SW 1271 (cell line): ENCODE measurements at regions not wholly inside any gene's neighbourhood (a gene's known extent, or its start where the extent isn't known, plus 50 kb on each side); places are given as distances from the start of the nearest gene placed in this dataset.
"Not testable (repeated sequence)": the region's sequence is repeated elsewhere in the genome, so short reads cannot be mapped to it uniquely, and the experiment has no call there.

ENCODE experiments used
- DNase-seq, 2 experiments: peaks; one replicate each; lab custom pipeline; 2025; lab: John Stamatoyannopoulos, UW

DNA sequence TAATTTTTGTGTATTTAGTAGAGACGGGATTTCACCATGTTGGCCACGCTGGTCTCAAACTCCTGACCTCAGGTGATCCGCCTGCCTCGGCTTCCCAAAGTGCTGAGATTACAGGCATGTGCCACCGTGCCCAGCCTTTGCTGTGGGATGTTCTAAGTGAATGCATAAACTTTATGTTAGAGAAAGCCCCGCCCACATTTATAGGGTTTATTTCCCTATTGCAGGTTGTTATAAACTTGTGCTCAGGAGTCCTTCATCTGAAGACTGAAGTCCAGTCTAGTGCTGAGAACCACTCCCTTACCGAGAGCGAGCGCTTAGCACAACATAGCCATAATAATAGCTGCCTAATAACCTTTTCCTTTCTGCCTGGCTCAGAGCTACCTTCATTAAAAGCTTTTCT, 75.4 kb upstream of the ZNF217 start:
- no peak for DNase-seq

DNA sequence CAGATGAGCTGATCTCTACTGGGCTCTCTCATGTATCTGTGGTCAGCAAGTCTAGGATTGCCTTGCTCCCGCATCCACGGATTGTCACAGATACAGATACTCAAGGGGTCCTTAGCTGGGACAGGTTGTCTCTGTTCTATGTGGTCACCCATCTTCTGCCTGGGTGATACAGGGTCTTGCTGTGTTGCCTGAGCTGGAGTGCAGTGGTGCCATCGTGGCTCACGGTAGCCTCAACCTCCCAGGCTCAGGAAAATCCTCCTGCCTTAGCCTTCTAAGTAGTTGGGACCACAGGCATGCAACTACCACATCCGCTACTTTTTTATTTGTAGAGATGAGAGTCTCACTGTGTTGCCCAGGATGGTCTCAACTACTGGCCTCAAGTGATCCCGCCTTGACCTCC, 72.5 kb upstream of the ZNF217 start:
- DNase-seq: no peak

DNA sequence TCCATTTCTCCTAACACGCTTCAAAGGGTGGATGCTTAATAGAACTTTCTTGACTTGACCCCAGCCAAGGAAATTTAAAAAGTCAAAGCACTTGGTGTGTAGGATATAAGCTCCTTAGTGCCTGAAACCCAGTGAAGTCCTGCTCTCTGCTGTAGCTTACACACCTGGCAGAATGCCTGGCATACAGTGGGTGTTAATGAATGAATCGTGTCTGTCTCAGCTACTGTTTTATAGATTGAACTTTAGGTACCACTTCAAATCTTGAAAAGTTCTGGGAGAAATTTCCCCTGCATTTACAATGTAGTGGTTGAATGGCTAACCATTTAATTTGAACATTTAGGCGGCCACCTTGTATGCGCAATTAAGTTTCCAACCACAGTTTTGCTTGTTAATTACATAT, 70.5 kb upstream of the ZNF217 start:
- no peak for DNase-seq

DNA sequence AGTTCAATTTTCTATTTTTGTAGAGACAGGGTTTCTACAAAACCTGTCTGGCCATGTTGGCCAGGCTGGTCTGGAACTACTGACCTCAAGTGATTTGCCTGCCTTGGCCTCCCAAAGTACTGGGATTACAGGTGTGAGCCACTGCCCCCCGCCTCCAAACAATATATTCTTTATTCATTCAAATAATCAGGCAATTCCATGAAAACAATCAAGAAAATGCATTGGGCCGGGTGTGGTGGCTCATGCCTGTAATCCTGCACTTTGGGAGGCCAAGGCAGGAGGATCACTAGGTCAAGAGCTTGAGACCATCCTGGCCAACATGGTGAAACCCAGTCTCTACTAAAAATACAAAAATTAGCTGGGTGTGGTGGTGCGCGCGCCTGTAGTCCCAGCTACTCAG, 69.9 kb upstream of the ZNF217 start:
- DNase-seq: not testable (repeated sequence)

DNA sequence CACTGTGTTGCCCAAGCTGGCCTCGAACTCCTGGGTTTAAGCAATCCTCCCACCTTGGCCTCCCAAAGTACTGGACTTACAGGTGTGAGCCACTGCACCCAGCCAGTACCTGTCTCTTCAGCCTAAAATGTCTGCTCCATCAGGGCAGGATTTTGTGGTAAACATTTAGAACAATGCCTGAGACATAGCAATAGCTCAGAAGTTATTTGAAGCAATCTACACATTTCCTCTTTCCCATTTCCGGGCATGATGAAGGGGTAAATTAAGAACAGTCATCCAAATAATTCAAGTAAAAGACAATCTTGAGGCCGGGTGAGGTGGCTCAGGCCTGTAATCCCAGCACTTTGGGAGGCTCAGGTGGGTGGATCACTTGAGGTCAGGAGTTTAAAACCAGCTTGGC, 69.0 kb upstream of the ZNF217 start:
- no peak for DNase-seq

DNA sequence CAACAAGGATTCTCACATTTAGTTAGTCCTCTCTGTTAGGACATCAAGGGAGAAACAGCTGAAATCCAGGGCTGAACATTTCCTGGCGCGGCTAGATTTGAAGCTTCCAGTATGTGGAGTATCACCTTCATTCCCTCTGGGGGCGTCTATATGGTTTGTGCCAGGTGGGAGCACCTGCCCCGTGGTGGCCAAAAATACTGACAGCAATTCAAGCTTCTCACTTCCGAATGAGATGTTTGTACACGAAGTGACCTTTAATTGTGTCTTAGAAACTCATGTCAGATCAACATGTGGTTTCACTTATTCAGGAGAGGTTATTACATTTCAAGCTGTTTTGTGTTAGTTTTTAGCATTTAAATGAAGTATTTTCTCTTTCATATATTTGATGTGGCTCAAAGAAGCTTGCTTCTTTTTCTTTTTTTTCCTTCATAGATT, 67.3 kb upstream of the ZNF217 start:
- DNase-seq: no peak

DNA sequence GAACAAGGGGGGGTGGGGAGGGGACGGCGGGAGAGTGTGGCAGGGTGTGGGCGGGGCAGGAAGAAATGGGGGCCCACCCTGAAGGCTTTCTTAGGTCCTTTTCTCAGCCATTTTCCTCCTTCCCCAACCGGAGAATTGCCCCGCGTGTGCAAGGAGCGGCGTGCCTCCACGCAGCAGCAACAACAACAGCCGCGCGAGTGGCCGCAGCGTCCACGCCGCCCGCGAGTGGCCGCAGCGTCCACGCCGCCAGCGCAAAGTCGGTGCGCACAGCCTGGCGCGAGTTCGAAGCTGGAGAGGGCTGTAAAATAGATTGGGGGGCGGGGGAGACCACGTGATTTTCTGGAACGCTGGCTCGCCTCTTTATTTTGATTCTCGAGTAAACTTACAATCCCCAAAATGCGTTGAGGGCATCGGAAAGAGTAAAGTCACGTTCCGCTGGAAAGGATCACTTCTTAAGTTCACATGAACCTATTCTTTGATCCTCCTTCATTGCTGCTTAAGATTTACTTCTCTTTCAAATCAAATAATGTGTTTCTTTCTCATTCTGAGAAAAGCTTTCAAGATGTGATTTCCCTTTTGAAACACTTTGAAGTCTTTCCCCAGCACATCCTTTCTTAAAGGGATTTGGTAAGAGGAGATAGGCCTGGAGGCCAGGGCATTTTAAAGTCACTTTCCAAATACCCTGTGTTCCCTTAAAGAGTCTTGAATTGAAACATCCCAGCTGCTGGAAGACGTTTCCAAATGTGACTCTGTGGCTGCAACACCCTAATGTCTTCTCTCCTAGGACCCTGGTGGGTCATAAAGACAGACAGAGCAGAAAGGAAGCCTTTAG, 66.7 kb upstream of the ZNF217 start:
- DNase-seq: no peak

DNA sequence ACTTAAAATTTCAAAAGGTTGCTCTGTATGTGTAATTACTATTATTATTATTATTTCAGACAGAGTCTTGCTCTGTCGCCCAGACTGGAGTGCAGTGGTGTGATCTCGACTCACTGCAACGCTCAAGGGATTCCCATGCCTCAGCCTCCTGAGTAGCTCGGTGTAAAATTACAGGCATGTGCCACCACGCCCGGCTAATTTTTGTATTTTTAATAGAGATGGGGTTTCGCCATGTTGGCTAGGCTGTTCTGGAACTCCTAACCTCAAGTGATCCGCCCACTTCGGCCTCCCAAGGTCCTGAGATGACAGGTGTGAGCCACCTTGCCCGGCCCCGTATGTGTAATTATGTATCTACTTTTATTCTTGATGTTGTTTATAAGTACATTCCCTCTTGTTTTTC, 65.3 kb upstream of the ZNF217 start:
- DNase-seq: no peak

DNA sequence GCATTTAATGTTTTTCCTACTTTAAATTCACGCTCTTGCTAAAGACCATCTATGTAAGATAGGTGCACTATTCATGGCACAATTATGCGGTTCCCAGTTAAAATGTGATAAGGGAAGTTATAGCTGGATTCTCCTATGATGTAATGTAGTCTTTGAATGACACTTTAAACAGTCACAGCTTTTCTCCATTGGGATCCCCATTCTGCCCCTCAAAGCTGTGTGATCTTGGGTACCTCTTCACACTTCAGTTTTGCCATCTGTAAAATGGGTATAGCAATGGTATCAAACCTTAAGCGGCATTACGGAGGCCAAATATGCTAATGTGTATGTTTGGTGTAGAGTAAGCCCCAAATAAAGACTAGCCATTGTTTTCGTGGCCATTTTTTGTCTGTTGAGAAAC, 64.7 kb upstream of the ZNF217 start:
- DNase-seq: no peak

DNA sequence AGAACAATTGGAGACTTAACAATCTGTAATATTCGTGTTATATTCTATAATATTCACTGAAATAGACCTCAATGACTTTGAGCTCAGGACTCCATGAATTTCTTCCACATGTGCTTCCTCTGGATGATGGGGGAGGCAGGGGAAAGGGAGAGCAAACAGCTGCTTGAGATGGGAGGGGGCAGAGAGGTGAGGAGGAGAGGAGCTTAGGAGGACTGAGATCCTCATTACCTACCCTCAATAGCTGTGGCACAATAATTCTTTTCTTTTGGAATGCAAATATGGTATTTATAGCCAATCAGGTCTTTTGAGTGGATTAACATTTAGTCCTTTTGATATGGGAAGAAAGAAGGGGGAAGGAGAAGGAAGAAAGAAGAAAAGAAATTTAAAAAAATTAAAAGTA, 64.1 kb upstream of the ZNF217 start:
- no peak for DNase-seq

DNA sequence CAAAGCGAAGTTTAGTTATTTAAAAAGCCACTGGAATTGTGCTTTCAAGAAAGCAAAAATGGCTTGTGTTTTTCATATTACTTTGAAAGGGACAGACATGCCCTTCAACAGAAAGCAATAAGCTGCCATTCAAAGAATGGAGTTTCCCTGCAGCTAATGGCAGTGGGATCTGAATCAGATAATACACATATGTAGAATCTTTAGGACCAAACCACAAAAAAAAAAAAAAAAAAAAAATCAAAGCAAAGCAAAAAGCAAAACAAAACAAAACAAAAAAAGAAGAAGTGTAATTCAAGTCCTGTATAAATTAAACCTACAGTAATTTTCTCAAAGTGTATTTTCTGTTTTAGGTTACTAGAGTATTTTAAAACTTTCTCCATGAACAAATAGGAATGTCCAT, 63.6 kb upstream of the ZNF217 start:
- no peak for DNase-seq

DNA sequence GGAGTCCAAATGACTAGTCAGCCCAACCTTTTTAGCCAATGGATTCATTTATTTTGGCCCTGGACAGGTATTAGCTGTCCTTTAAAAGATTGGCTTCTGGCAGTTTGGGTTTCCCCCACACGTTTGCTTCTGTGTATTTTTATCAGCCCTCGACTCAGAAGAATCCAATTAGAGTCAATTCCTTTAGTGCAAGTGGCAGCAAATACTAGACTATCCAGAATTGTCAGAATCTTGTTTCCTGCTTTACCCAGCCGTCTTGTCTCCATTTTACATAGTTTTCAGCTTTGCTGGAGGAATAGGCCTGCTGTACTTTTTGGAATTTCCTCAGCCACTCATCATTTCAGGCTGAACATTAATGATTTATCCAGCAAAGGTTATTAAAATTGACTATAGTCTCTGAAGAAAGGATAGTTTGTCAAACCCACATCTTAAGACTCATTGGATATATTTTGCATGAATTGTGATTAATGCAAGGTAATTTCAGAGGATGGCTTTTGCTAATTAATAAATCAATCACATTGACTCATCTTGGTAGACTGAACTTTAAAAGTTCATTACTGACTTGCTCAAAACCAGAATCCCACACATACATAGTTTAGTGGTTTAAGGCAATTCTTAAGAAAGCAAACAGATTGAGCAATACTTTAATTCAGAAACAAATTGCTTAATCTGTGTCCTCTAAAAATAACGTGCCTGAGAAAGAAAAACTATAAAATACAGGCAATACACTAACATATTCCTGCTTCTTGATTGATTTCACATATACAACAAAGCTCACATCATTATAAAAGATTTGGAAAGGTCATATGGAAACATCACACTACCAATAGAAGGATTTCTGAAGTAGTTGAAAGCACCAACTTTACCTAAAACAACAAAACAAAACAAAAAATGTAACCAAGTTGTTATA, 62.9 kb upstream of the ZNF217 start:
- DNase-seq: no peak

DNA sequence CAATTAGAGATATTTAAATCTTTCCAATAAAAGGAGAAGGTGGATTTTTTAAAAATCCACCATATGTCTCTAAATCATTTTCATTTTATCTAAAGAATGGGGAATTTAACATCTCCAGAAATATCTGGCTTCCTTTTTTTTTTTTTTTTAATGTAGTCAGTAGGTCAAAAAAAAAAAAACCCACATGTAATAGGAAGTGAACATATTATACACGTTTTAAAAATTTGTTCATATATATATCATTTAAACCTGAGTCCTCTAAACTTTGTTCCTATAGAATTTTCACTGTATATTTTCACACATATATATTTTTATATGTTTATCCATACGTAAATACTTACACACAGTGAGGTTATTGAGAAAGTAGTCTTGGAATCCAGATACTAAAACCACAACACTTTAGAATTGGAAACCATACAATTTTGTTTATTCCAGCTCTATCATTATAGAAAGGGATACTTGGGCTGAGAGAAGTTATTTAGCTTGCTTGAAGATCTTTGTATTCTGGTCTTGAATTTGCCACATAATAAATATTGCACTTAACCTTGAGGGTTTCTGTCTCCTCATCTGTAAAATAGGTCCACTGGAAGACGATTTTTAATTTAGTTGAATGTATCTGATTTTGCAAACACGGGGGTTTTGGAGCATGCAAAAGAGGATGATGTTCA, 62.1 kb upstream of the ZNF217 start:
- no peak for DNase-seq

DNA sequence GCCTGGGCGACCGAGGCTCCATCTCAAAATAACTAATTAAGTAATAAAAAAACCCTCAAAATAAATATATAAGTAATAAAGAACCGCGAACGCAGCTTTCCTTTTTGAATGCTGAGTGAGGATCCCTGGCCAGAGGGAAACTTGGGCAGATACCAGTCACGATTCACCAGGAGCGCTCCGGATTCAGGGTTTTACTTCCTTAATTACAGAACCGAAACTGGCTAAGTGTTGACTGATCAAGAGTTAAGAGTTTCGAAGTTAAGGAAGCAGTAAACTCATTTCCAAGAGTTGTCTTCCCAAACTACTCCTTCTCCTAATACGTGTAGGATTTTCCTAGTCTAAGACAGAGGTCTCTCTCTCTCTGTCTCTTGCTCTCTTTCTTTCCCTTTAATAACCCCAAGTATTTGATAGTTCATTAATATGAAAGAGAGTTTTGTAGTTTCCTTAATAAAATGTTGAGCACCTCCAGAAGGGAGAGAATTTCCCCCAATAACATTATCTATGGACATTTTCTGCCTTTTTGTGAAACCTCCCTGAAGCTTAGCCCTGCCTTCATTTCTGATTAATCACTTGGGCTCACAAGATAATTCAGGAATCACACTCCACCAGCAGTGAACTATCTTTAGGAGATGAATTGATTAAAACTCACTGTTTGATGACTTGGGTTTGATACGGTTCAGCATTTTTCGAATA, 61.4 kb upstream of the ZNF217 start:
- DNase-seq: no peak

DNA sequence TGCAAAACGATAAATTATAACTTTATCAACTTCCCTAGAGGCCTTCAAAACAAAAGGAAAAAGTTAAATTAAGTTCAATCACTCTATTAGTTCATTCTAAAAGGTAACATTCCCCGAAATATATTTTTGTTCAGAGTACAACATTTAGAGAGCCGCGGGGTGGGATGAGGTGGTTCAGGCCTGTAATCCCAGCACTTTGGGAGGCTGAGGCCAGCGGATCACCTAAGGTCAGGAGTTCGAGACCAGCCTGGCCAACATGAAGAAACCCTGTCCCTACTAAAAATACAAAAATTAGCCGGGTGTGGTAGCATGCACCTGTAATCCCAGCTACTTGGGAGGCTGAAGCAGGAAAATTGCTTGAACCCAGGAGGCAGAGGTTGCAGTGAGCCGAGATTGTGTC, 60.9 kb upstream of the ZNF217 start:
- DNase-seq: not testable (repeated sequence)

DNA sequence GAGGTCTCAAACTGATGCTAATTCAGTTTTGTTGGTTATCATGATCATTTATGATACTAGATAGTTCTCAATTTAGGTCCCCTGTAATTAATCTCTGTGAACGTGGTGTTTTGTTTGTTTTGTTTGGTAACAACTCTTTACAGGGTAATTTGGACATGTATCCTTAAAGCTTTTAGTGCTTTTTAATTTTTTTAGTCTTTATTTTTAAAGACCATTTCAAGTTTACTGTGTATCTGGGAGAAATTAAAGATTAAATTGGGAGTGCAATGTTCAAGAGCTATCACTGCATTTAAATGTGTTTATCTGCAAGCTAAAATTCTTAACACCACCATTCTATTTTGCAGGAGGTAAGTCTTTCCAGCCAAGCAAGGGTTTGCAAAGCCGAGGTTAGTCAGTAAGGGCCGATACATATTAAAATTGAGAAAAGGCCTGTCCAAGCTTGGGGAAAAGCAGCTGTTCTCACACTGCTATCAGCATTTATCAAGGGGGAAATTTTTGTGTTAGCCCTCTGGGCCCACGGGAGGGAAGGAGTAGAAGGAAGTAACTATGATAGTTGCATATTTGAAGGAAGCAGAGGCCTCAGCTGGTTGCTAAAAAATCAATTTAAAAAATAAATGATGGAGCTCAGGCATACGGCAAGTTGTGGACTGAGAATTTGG, 59.3 kb upstream of the ZNF217 start:
- DNase-seq: no peak

DNA sequence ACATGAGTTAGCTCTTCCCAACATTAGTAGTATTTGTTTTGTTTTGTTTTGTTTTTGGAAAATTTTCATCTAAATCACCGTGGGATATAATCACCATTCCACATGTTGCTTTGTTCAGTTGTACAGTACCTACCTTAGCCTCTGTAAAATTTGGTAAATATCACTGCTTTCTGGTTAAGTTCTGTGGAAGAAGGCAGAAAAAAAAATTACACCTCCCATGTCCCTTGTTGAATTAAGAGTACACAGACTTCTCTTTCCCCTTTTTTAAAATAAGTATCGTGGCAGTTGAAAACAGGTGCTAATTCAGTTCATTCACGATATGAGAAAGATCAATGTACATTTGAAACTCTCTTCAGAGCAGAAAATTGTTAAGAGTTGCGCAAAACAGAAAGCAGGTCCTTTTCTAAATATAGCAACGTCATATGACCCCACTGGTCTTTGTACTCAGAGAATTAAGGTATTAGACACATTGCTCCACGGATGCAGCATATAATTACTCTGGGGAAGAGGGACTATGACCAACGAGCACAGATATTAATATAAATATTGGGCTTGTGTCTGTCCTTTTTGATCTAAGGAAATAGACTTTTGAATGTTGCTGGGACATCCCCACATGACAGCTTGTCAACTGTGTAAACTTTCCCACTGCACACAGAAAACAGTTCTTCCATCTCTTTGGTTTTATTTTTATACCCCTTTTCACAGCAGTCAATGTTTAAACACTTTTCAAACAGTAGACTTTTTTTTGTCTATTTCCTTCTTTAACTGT, 58.6 kb upstream of the ZNF217 start:
- no peak for DNase-seq

DNA sequence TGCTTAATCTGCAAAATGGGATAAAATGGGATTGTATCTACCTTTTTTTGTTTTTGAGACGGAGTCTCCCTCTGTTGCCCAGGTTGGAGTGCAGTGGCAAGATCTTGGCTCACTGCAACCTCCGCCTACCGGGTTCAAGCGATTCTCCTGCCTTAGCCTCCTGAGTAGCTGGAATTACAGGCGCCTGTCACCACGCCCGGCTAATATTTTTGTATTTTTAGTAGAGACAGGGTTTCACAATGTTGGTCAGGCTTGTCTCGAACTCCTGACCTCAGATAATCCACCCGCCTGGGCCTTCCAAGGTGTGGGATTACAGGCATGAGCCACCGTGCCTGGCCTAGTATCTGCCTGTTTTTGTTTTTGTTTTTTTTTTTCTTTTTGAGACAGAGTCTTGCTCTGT, 55.9 kb upstream of the ZNF217 start:
- DNase-seq: not testable (repeated sequence)

DNA sequence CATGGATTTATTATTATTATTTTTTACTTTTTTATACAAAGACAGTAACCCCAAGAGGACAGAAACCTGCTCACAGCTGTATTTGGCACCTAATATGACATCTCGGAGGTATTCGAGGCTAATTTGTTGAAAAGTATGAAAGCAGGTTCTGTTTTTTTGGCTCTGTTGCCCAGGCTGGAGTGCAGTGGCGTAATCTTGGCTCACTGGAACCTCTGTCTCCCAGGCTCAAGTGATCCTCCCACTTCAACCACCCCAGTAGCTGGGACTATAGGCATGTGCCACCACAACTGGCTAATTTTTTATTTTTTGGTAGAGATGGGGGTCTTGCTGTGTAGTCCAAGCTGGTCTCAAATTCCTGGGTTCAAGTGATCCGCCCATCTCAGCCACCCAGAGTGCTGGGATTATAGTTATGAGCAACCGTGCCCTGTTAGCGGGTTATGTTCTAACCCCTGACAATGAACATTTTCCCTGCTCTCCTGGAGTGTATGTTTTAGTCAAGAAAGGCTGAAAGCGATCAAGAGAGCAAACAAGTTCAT, 53.7 kb upstream of the ZNF217 start:
- DNase-seq: no peak

DNA sequence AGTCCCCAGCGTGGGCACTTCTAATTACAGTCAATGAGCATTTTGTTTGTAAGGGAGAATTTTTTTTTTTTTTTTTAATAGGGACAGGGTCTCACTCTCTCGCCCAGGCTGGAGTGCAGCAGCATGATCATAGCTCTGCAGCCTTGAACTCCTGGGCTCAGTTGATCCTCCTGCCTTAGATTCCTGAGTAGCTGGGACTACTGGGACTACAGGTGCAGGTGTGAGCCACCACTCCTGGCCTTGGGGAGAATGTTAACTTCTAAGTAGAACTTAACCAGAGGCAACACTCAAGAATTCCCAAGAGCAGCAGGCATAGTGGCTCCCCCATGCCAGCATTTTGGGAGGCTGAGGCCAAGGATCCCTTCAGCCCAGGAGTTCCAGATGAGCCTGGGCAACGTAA, 52.9 kb upstream of the ZNF217 start:
- no peak for DNase-seq

DNA sequence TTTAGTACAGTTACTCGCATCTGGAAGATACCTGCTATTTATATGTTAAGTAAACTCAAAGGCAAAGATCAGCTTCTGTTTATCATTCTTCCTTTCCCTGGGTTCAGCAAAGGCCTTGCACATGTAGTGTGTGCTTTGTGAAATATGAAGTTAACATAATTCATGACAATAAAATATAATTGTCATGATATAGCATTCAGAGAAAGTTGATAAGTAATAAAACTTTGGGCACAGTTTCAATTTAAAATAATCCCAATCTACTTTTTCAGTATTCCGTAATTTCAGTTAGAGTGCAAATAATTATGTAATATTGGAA, 51.9 kb upstream of the ZNF217 start:
- no peak for DNase-seq
